Spleen (tissue), 11 donors: ENCODE measurements at regions not wholly inside any gene's neighbourhood (a gene's known extent, or its start where the extent isn't known, plus 50 kb on each side); places are given as distances from the start of the nearest gene placed in this dataset.

Experiments
- DNase-seq: peaks from one replicate; pipeline ENCODE4 v3.0.0-alpha.2; 2020
- H3K27ac ChIP-seq, 8 donors: fragments of 200-600 bp; sonication (generic) in 7 of 8; 1 replicate in 4 of 8; 2 replicates in 4 of 8; pipeline versions ENCODE4 v1.5.0 to v1.8.0; 2016 to 2021; ENCODE audit warnings: inconsistent platforms in 4 of 8, mild to moderate bottlenecking in 4 of 8, moderate library complexity in 1 of 8
- H3K27me3 ChIP-seq, 7 donors: fragments of 200-600 bp; sonication (generic) in 6 of 7; replicated peaks in 1 of 7; 1 replicate in 4 of 7; 2 replicates in 3 of 7; pipeline versions ENCODE4 v1.5.0 to v1.8.0; 2016 to 2021; ENCODE audit warnings: inconsistent platforms in 3 of 7, mild to moderate bottlenecking in 1 of 7
- H3K36me3 ChIP-seq, 6 donors: fragments of 200-600 bp; sonication (generic) in 5 of 6; 1 replicate in 4 of 6; 2 replicates in 2 of 6; pipeline versions ENCODE4 v1.5.0 to v1.8.0; 2016 to 2021; ENCODE audit warnings: inconsistent platforms in 2 of 6
- H3K4me1 ChIP-seq, 6 donors: fragments of 200-600 bp; sonication (generic) in 5 of 6; 1 replicate in 3 of 6; 2 replicates in 3 of 6; pipeline versions ENCODE4 v1.5.0 to v1.8.0; 2016 to 2021; ENCODE audit warnings: inconsistent platforms in 3 of 6
- H3K4me3 ChIP-seq, 8 donors: fragments of 200-600 bp; sonication (generic) in 7 of 8; 1 replicate in 4 of 8; 2 replicates in 4 of 8; pipeline versions ENCODE4 v1.5.0 to v1.8.0; 2016 to 2021; ENCODE audit warnings: inconsistent platforms in 4 of 8, mild to moderate bottlenecking in 4 of 8, moderate library complexity in 2 of 8
- H3K9me3 ChIP-seq, 8 donors: fragments of 200-600 bp; sonication (generic) in 7 of 8; 1 replicate in 4 of 8; 2 replicates in 4 of 8; pipeline versions ENCODE4 v1.5.0 to v1.8.0; 2016 to 2021; ENCODE audit warnings: inconsistent platforms in 4 of 8
- CTCF ChIP-seq, 11 experiments: fragments of 200-600 bp in 7 of 11; fragments of 450-650 bp in 4 of 11; sonication (generic) in 4 of 11; IDR thresholded peaks in 8 of 11; conservative IDR thresholded peaks in 3 of 11; 1 replicate in 7 of 11; 2 replicates in 4 of 11; pipeline versions ENCODE4 v1.4.0 to v1.8.0; 2016 to 2021; ENCODE audit warnings: antibody characterized with exemption in 11 of 11, inconsistent platforms in 4 of 11, mild to moderate bottlenecking in 1 of 11
- POLR2A ChIP-seq, 3 donors: fragments of 450-650 bp; IDR thresholded peaks; one replicate each; pipeline ENCODE4 v1.5.1; 2017; ENCODE audit warnings: antibody characterized with exemption in 3 of 3, mild to moderate bottlenecking in 1 of 3
- POLR2AphosphoS5 ChIP-seq, 3 donors: sonication (generic); formaldehyde crosslinking; IDR thresholded peaks; one replicate each; pipeline ENCODE4 v1.5.1; 2017; ENCODE audit warnings: antibody characterized with exemption in 3 of 3
- WGBS, 5 donors: extraction: QIAGEN DNeasy Blood & Tissue Kit in 3 of 5; methylation state at CpG; one replicate each; pipeline versions ENCODE4 v1.1.5 to v1.1.7; 2013 to 2018; 5-methylcytosine and 5-hydroxymethylcytosine counted together
- intact Hi-C: fragments of 100-400 bp; cut with DNase I; formaldehyde crosslinking; loops from one replicate; pipeline ENCODE4 v1.15.0; 2023; ENCODE audit warnings: low total_unique reads
- donor health status: healthy with polysubstance abuse.
- donor health status: DM: no; HTN: no; CAD: no; lungs with moderate emphysema.
- donor health status: DM: no; HTN: no; CAD: no.
- donor health status: Bipolar disorder and iron deficiency.
- donor health status: healthy.
- donor health status: DM: no; HTN: no; CAD: no.
- donor health status: DM: yes; HTN: yes; CAD: no.

DNA sequence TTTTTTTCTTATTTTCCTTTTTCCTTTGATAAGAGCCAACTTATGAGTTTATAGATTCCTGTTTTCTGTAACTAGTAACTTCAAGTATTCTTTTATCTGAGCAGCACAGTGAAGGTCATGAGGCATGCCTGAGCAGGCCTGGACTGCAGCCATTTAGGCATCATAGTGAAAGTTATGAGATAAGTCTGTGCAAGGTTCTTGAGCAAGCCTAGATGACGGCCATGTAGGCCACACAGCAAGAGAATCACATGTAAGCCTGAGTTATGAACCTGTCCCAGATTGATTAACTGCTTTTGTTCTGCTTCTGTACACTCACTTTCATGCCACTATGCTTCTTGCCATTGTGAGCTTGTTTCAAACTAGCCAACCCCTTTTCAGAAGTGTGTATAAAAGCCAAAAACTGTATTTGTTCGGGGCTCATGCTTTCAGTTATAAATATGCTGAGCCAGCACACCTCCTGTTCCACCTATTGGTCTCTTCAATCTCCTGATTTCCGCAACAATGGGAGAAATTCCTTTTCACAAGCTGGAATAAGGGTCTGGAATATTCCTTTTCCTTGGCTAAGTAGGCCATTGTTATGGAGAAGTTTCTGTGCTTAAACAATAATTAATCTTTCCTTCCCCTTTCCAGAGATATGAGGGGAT, 745.7 kb downstream of the FAM181B start:
- no peak for DNase-seq
- no peaks in the 10 kb centered on the region for H3K27me3 ChIP-seq
- intact Hi-C loops, result no loop called here
- H3K27ac ChIP-seq, result no peak overlapping the region
- peaks cover 0 to 35% (median 16%) of the 10 kb centered on the region in 8 donors for H3K9me3 ChIP-seq
- no peak overlapping the region for H3K4me3 ChIP-seq
- no peaks in the 10 kb centered on the region for H3K4me1 ChIP-seq
- no peak for TF ChIP-seq CTCF (IDR thresholded peaks at IDR 0.05 in 8 of 11, conservative IDR thresholded peaks at IDR 0.05 in 3 of 11)
- no peak for TF ChIP-seq POLR2A (IDR thresholded peaks at IDR 0.05)
- no peak for TF ChIP-seq POLR2AphosphoS5 (IDR thresholded peaks at IDR 0.05)
- 61 to 83% (median 69%) methylated on average over 3 of the region's 3 CpGs for WGBS, 5 donors
- no peaks in the 10 kb centered on the region for H3K36me3 ChIP-seq

GRCh38 chr11:81986556-81987161, 747.0 kb downstream of the FAM181B start:
- TF ChIP-seq POLR2AphosphoS5 (IDR thresholded peaks at IDR 0.05) (no peak), POLR2A (IDR thresholded peaks at IDR 0.05) (no peak), CTCF (IDR thresholded peaks at IDR 0.05 in 8 of 11, conservative IDR thresholded peaks at IDR 0.05 in 3 of 11) (no peak)
- Histone ChIP-seq H3K4me3 (no peak overlapping the region), H3K27ac (no peak overlapping the region), H3K9me3 (peaks cover 0 to 35% (median 16%) of the 10 kb centered on the region in 8 donors), H3K27me3 (no peaks in the 10 kb centered on the region), H3K36me3 (no peaks in the 10 kb centered on the region), H3K4me1 (no peaks in the 10 kb centered on the region)
- DNase-seq, result peak; percentile 68
- WGBS, 5 donors, result 84 to 88% (median 86%) methylated on average over 21 to 31 of the region's 31 CpGs
- intact Hi-C loops, result no loop called here

GRCh38 chr11:81979448-81979847, 754.2 kb downstream of the FAM181B start:
- no peak for DNase-seq
- no peaks in the 10 kb centered on the region for H3K36me3 ChIP-seq
- peaks cover 0 to 21% (median 5%) of the 10 kb centered on the region in 8 donors for H3K9me3 ChIP-seq
- no peaks in the 10 kb centered on the region for H3K4me1 ChIP-seq
- intact Hi-C loops, result no loop called here
- H3K27me3 ChIP-seq, result no peaks in the 10 kb centered on the region
- 74 to 91% (median 80%) methylated on average over 1 of the region's 1 CpG for WGBS, 5 donors
- no peak for TF ChIP-seq POLR2AphosphoS5 (IDR thresholded peaks at IDR 0.05)
- TF ChIP-seq POLR2A (IDR thresholded peaks at IDR 0.05), result no peak
- no peak for TF ChIP-seq CTCF (IDR thresholded peaks at IDR 0.05 in 8 of 11, conservative IDR thresholded peaks at IDR 0.05 in 3 of 11)
- no peak overlapping the region for H3K4me3 ChIP-seq
- no peak overlapping the region for H3K27ac ChIP-seq

- Histone ChIP-seq H3K4me1 (no peaks in the 10 kb centered on the region), H3K27me3 (no peaks in the 10 kb centered on the region), H3K36me3 (no peaks in the 10 kb centered on the region), H3K9me3 (peaks cover 0 to 15% (median 0%) of the 10 kb centered on the region in 8 donors), H3K4me3 (no peak overlapping the region), H3K27ac (no peak overlapping the region)
- TF ChIP-seq POLR2A (IDR thresholded peaks at IDR 0.05) (no peak), CTCF (IDR thresholded peaks at IDR 0.05 in 8 of 11, conservative IDR thresholded peaks at IDR 0.05 in 3 of 11) (no peak), POLR2AphosphoS5 (IDR thresholded peaks at IDR 0.05) (no peak)
- 86 to 95% (median 89%) methylated on average over 2 of the region's 2 CpGs for WGBS, 5 donors
- intact Hi-C loops, result no loop called here
- no peak for DNase-seq
Observed at GRCh38 chr11:81975261-81975900, 758.3 kb downstream of the FAM181B start.
